ENCODE measurements at regions not wholly inside any gene's neighbourhood (a gene's known extent, or its start where the extent isn't known, plus 50 kb on each side); places are given as distances from the start of the nearest gene placed in this dataset.

- TF ChIP-seq POLR2A (IDR thresholded peaks at IDR 0.05) (no peak), POLR2AphosphoS5 (IDR thresholded peaks at IDR 0.05) (no peak)
Observed at GRCh38 chr4:33073811-33074210, 2353.6 kb downstream of the PCDH7 start.
